A549 (cell line): ENCODE measurements at regions not wholly inside any gene's neighbourhood (a gene's known extent, or its start where the extent isn't known, plus 50 kb on each side); places are given as distances from the start of the nearest gene placed in this dataset.

Source experiments
- ATAC-seq, 2 experiments: fragments of 200-7000 bp in 1 of 2; fragments of >200 bp in 1 of 2; cut with Nextera tagmentation in 1 of 2; cut with Tn5 transposase in 1 of 2; 3 replicates each; pipeline versions ENCODE4 v1.8.0 to v1.9.1; 2018 to 2020; ENCODE audit warnings: mild to moderate bottlenecking in 1 of 2, moderate library complexity in 1 of 2
- CTCF ChIA-PET: fragments of 300-600 bp; sonication (Branson Sonifier 250); formaldehyde crosslinking; extraction: SDS; loops from one replicate; lab custom pipeline; 2021; ENCODE audit warnings: antibody characterized with exemption, inconsistent platforms; lab: Yijun Ruan, JAX
- POLR2A ChIA-PET: fragments of 350-600 bp; formaldehyde crosslinking; extraction: SDS; loops from one replicate; lab custom pipeline; 2021; ENCODE audit warnings: antibody characterized with exemption, inconsistent platforms; lab: Yijun Ruan, JAX
- DNase-seq, 2 experiments: peaks; one replicate each; pipeline versions ENCODE4 v3.0.0 to v3.0.0-alpha.2; 2011 to 2016; ENCODE audit warnings: low read depth in 1 of 2, low spot score in 1 of 2
- FAIRE-seq: peaks from 2 replicates; lab custom pipeline; 2011; peaks lifted over from hg19 to GRCh38; lab: Jason Lieb, UNC
- H3K27ac ChIP-seq, 2 experiments: fragments of >200 bp; sonication (Bioruptor Twin); formaldehyde crosslinking; 3 replicates each; pipeline ENCODE4 v1.5.1; 2016 to 2017
- H3K4me1 ChIP-seq: fragments of >200 bp; sonication (Bioruptor Twin); formaldehyde crosslinking; 3 replicates; pipeline ENCODE4 v1.6.1; 2016
- H3K4me2 ChIP-seq: fragments of >200 bp; sonication (Bioruptor Twin); formaldehyde crosslinking; 3 replicates; pipeline ENCODE4 v1.6.1; 2016
- H3K4me3 ChIP-seq: fragments of >200 bp; sonication (Bioruptor Twin); formaldehyde crosslinking; 3 replicates; pipeline ENCODE4 v1.5.1; 2016
- H3K9me3 ChIP-seq: fragments of >200 bp; sonication (Bioruptor Twin); formaldehyde crosslinking; 3 replicates; pipeline ENCODE4 v1.6.1; 2016
- ATOH8 ChIP-seq: fragments of 250-450 bp; sonication (Bioruptor Pico); IDR thresholded peaks from 2 replicates; pipeline ENCODE4 v1.5.0; 2020; ENCODE audit warnings: low read depth, mild to moderate bottlenecking, moderate library complexity
- BCL3 ChIP-seq: fragments of >200 bp; sonication (Bioruptor Twin); formaldehyde crosslinking; IDR thresholded peaks from 3 replicates; pipeline ENCODE4 v1.6.1; 2016
- CBX8 ChIP-seq: fragments of 200-600 bp; sonication (generic); IDR thresholded peaks from 2 replicates; pipeline ENCODE4 v1.6.1; 2016
- CHD2 ChIP-seq: fragments of 150-350 bp; IDR thresholded peaks from 2 replicates; pipeline ENCODE4 v1.6.1; 2014; ENCODE audit warnings: low read length; ENCODE audit not compliant: partially characterized antibody
- CHD4 ChIP-seq: fragments of 200-600 bp; sonication (generic); IDR thresholded peaks from 2 replicates; pipeline ENCODE4 v1.6.1; 2016; ENCODE audit warnings: antibody characterized with exemption, mild to moderate bottlenecking, borderline replicate concordance
- E2F6 ChIP-seq: IDR thresholded peaks from 2 replicates; pipeline ENCODE4 v1.6.1; 2012; ENCODE audit warnings: low read depth, borderline replicate concordance
- EHMT2 ChIP-seq: fragments of 200-600 bp; sonication (generic); IDR thresholded peaks from 2 replicates; pipeline ENCODE4 v1.6.1; 2016; ENCODE audit warnings: antibody characterized with exemption, low read depth, mild to moderate bottlenecking, moderate library complexity
- ELK1 ChIP-seq: fragments of 150-350 bp; IDR thresholded peaks from 2 replicates; pipeline ENCODE4 v1.6.1; 2014; ENCODE audit warnings: low read depth, mild to moderate bottlenecking, low read length
- HMGXB4 ChIP-seq: fragments of 250-450 bp; sonication (Bioruptor Pico); IDR thresholded peaks from 2 replicates; pipeline ENCODE4 v1.5.0; 2021; ENCODE audit warnings: mild to moderate bottlenecking, moderate library complexity, borderline replicate concordance
- HOXB13 ChIP-seq: fragments of 250-450 bp; sonication (Bioruptor Pico); IDR thresholded peaks from 2 replicates; pipeline ENCODE4 v1.5.0; 2020; ENCODE audit warnings: low read depth, mild to moderate bottlenecking, moderate library complexity
- KDM5A ChIP-seq: fragments of 200-600 bp; sonication (generic); IDR thresholded peaks from 2 replicates; pipeline ENCODE4 v1.6.1; 2016; ENCODE audit warnings: antibody characterized with exemption, mild to moderate bottlenecking
- MAFK ChIP-seq: fragments of 450-650 bp; IDR thresholded peaks from 2 replicates; pipeline ENCODE4 v1.6.1; 2014; ENCODE audit not compliant: partially characterized antibody
- MAX ChIP-seq: IDR thresholded peaks from 2 replicates; pipeline ENCODE4 v1.6.1; 2012
- MAZ ChIP-seq: fragments of 150-350 bp; IDR thresholded peaks from 2 replicates; pipeline ENCODE4 v1.6.1; 2014; ENCODE audit warnings: antibody characterized with exemption, low read depth, low read length, borderline replicate concordance
- NFE2L2 ChIP-seq: fragments of 150-350 bp; conservative IDR thresholded peaks from 2 replicates; pipeline ENCODE4 v1.6.1; 2014; ENCODE audit warnings: low read length
- RAD21 ChIP-seq, 2 experiments: fragments of >200 bp in 1 of 2; sonication (Bioruptor Twin) in 1 of 2; formaldehyde crosslinking in 1 of 2; IDR thresholded peaks in 1 of 2; conservative IDR thresholded peaks in 1 of 2; 2 replicates in 1 of 2; 3 replicates in 1 of 2; pipeline ENCODE4 v1.6.1; 2012 to 2018; ENCODE audit warnings: inconsistent platforms in 1 of 2
- RCOR1 ChIP-seq: fragments of 150-350 bp; IDR thresholded peaks from 2 replicates; pipeline ENCODE4 v1.6.1; 2014; ENCODE audit warnings: antibody characterized with exemption, low read length, low read depth
- RNF2 ChIP-seq: fragments of 200-600 bp; sonication (generic); IDR thresholded peaks from 2 replicates; pipeline ENCODE4 v1.6.1; 2016; ENCODE audit warnings: low read depth, mild to moderate bottlenecking, antibody characterized with exemption, moderate library complexity, borderline replicate concordance
- SMC3 ChIP-seq: fragments of >200 bp; sonication (Bioruptor Twin); formaldehyde crosslinking; IDR thresholded peaks from 3 replicates; pipeline ENCODE4 v1.6.1; 2018; ENCODE audit warnings: inconsistent platforms
- SREBF2 ChIP-seq: fragments of 450-650 bp; IDR thresholded peaks from 2 replicates; pipeline ENCODE4 v1.6.1; 2014; ENCODE audit warnings: mild to moderate bottlenecking, moderate library complexity
- USF2 ChIP-seq: fragments of 450-650 bp; IDR thresholded peaks from 2 replicates; pipeline ENCODE4 v1.6.1; 2014; ENCODE audit warnings: antibody characterized with exemption
- ZSCAN20 ChIP-seq: fragments of 250-450 bp; sonication (Bioruptor Pico); IDR thresholded peaks from 2 replicates; pipeline ENCODE4 v1.8.0; 2022; ENCODE audit warnings: mild to moderate bottlenecking, moderate library complexity
- WGBS: methylation state at CpG from one replicate; pipeline ENCODE4 v1.1.6; 2017; ENCODE audit errors: missing lambda C conversion rate; 5-methylcytosine and 5-hydroxymethylcytosine counted together

- Histone ChIP-seq H3K27ac (no peak overlapping the region), H3K9me3 (no peaks in the 10 kb centered on the region), H3K4me2 (no peak overlapping the region), H3K4me3 (no peak overlapping the region), H3K4me1 (no peaks in the 10 kb centered on the region)
- CTCF ChIA-PET = interaction anchor here (1.1 kb wide), 1 partner anchor 80 kb away, joined by 3 read pairs; no protein-coding TSS in a partner anchor
- no peak for FAIRE-seq
- POLR2A ChIA-PET = interaction anchor here (0.6 kb wide), 1 partner anchor 84 kb away, joined by 4 read pairs; no protein-coding TSS in a partner anchor
- WGBS = 25% methylated on average over 11 of the region's 11 CpGs
- TF ChIP-seq MAX = no peak
- 0 out of 5 replicates have a peak, but pooled peaks of 1 of the 2 experiments have one; percentile 8 for TF ChIP-seq RAD21 (conservative IDR thresholded peaks at IDR 0.05 in 1 of 2, IDR thresholded peaks at IDR 0.05 in 1 of 2)
- no peak for TF ChIP-seq HOXB13 (CRISPR knock-in tag)
- TF ChIP-seq EHMT2 = no peak
- TF ChIP-seq ELK1 = no peak
- ATAC-seq = no peak
- peak in 1 of 2 experiments; percentile 6 for DNase-seq
These were observed 1067.9 kb upstream of the EEF2KMT start for GRCh38 chr16:6165330-6165979.

- FAIRE-seq (no peak), ATAC-seq (no peak)
- 5% methylated on average over 10 of the region's 10 CpGs for WGBS
- Histone ChIP-seq H3K9me3 (no peaks in the 10 kb centered on the region), H3K4me2 (no peak overlapping the region), H3K4me3 (no peak overlapping the region)
- TF ChIP-seq CHD2 = no peak
- no peak for TF ChIP-seq CBX8
- TF ChIP-seq MAFK = no peak
- no peak for TF ChIP-seq RCOR1
- no peak for TF ChIP-seq USF2
- no peak for TF ChIP-seq E2F6
- TF ChIP-seq ATOH8 (CRISPR knock-in tag) = no peak
- TF ChIP-seq HMGXB4 (CRISPR knock-in tag) = no peak
- no peak for TF ChIP-seq MAZ
- TF ChIP-seq NFE2L2 = no peak
- no peak for TF ChIP-seq SMC3
- TF ChIP-seq, all 56 proteins: peak for 0
- CTCF ChIA-PET = interaction anchor here (0.6 to 0.8 kb wide), 2 partner anchors 121 to 1387 kb away, joined by 4 read pairs; no protein-coding TSS in a partner anchor
- Histone ChIP-seq H3K27ac (no peak overlapping the region), H3K4me1 (no peaks in the 10 kb centered on the region)
- no peak for DNase-seq
- POLR2A ChIA-PET = no interaction called here
These were observed 1063.3 kb upstream of the EEF2KMT start for GRCh38 chr16:6160871-6161270.

GRCh38 chr16:6160303-6160702, 1062.7 kb upstream of the EEF2KMT start:
- Histone ChIP-seq H3K9me3 (no peaks in the 10 kb centered on the region), H3K4me3 (no peak overlapping the region), H3K27ac (no peak overlapping the region), H3K4me2 (no peak overlapping the region), H3K4me1 (no peaks in the 10 kb centered on the region)
- POLR2A ChIA-PET = no interaction called here
- TF ChIP-seq RNF2 = no peak
- no peak for TF ChIP-seq BCL3
- TF ChIP-seq RCOR1 = no peak
- TF ChIP-seq E2F6 = no peak
- TF ChIP-seq CHD4 = no peak
- no peak for TF ChIP-seq CBX8
- no peak for TF ChIP-seq ZSCAN20
- TF ChIP-seq KDM5A = no peak
- TF ChIP-seq SREBF2 = no peak
- CTCF ChIA-PET = interaction anchor here (0.8 kb wide), 1 partner anchor 122 kb away, joined by 4 read pairs; no protein-coding TSS in a partner anchor
- FAIRE-seq (no peak), ATAC-seq (no peak), DNase-seq (no peak)
- 2% methylated on average over 3 of the region's 3 CpGs for WGBS
